IMR-90 (cell line): ENCODE measurements at regions not wholly inside any gene's neighbourhood (a gene's known extent, or its start where the extent isn't known, plus 50 kb on each side); places are given as distances from the start of the nearest gene placed in this dataset.

ENCODE experiments used
- ATAC-seq: fragments of 200-7000 bp; cut with Tn5 transposase; 2 replicates; pipeline ENCODE4 v1.9.1; 2020; ENCODE audit warnings: low read depth, mild to moderate bottlenecking, moderate library complexity
- BruUV-seq: library from RNA; stranded (reverse); fragments of 400-500 nt; replicated peaks from 2 replicates; lab custom pipeline; 2021; lab: Mats Ljungman, UMichigan
- CTCF ChIA-PET: fragments of 300-600 bp; formaldehyde crosslinking; extraction: SDS; loops from one replicate; lab custom pipeline; 2021; ENCODE audit warnings: antibody characterized with exemption; lab: Yijun Ruan, JAX
- POLR2A ChIA-PET: fragments of 300-600 bp; sonication (Branson Sonifier 250); formaldehyde crosslinking; loops from one replicate; lab custom pipeline; 2022; ENCODE audit warnings: antibody characterized with exemption; ENCODE audit not compliant: unreplicated experiment; lab: Charles Lee
- DNase-seq: peaks from one replicate; pipeline ENCODE4 v3.0.0; 2013
- H2AFZ ChIP-seq: replicated peaks from 2 replicates; pipeline ENCODE3; 2013; ENCODE audit warnings: low read length, mild to moderate bottlenecking; ENCODE audit not compliant: poor library complexity
- H2AK5ac ChIP-seq: 2 replicates; pipeline ENCODE4 v1.6.1; 2013; ENCODE audit warnings: low read depth, low read length, inconsistent platforms
- H2AK9ac ChIP-seq: replicated peaks from 2 replicates; pipeline ENCODE3; 2013; ENCODE audit warnings: mild to moderate bottlenecking, low read depth, low read length, moderate library complexity; ENCODE audit not compliant: poor library complexity
- H2BK120ac ChIP-seq: 2 replicates; pipeline ENCODE4 v1.6.1; 2013; ENCODE audit warnings: low read depth, low read length, inconsistent platforms
- H2BK15ac ChIP-seq: 3 replicates; pipeline ENCODE4 v1.6.1; 2013; ENCODE audit warnings: low read depth, low read length, inconsistent platforms
- H2BK20ac ChIP-seq: 2 replicates; pipeline ENCODE4 v1.6.1; 2013; ENCODE audit warnings: low read depth, mild to moderate bottlenecking, inconsistent platforms, low read length, moderate library complexity
- H2BK5ac ChIP-seq: 2 replicates; pipeline ENCODE4 v1.6.1; 2013; ENCODE audit warnings: mild to moderate bottlenecking, low read depth, low read length, inconsistent platforms; ENCODE audit not compliant: poor library complexity, severe bottlenecking
- H3K14ac ChIP-seq: replicated peaks from 2 replicates; pipeline ENCODE4 v1.6.1; 2013; ENCODE audit warnings: low read depth, low read length, inconsistent platforms
- H3K18ac ChIP-seq: 2 replicates; pipeline ENCODE4 v1.6.1; 2013; ENCODE audit warnings: low read depth, low read length, control low read depth
- H3K23ac ChIP-seq: 2 replicates; pipeline ENCODE4 v1.6.1; 2013; ENCODE audit warnings: low read depth, low read length, inconsistent platforms
- H3K27ac ChIP-seq: 2 replicates; pipeline ENCODE4 v1.5.1; 2013; ENCODE audit warnings: mild to moderate bottlenecking, control low read depth, low read length; ENCODE audit not compliant: insufficient read depth
- H3K27me3 ChIP-seq: 2 replicates; pipeline ENCODE4 v1.6.1; 2013; ENCODE audit warnings: low read length; ENCODE audit not compliant: control insufficient read depth, insufficient read depth
- H3K36me3 ChIP-seq: 2 replicates; pipeline ENCODE4 v1.6.1; 2013; ENCODE audit warnings: low read length, mixed read lengths; ENCODE audit not compliant: control insufficient read depth, insufficient read depth
- H3K4ac ChIP-seq: 2 replicates; pipeline ENCODE4 v1.6.1; 2013; ENCODE audit warnings: low read depth, low read length, inconsistent platforms
- H3K4me1 ChIP-seq: 2 replicates; pipeline ENCODE4 v1.6.1; 2013; ENCODE audit warnings: low read length, mixed read lengths; ENCODE audit not compliant: control insufficient read depth, insufficient read depth
- H3K4me2 ChIP-seq: 2 replicates; pipeline ENCODE4 v1.6.1; 2013; ENCODE audit warnings: low read depth, mild to moderate bottlenecking, control low read depth, low read length, moderate library complexity
- H3K4me3 ChIP-seq: 2 replicates; pipeline ENCODE4 v1.5.1; 2013; ENCODE audit warnings: low read depth, mild to moderate bottlenecking, control low read depth, low read length, moderate library complexity; ENCODE audit not compliant: insufficient read depth
- H3K56ac ChIP-seq: 2 replicates; pipeline ENCODE4 v1.6.1; 2013; ENCODE audit warnings: low read length, inconsistent platforms; ENCODE audit not compliant: insufficient read depth; ENCODE audit errors: extremely low read depth
- H3K79me1 ChIP-seq, 2 experiments: 2 replicates each; pipeline ENCODE4 v1.6.1; 2013; ENCODE audit warnings: low read length in 2 of 2, inconsistent platforms in 1 of 2, low read depth in 1 of 2
- H3K9ac ChIP-seq: 2 replicates; pipeline ENCODE4 v1.6.1; 2013; ENCODE audit warnings: low read depth, low read length, control low read depth
- H3K9me1 ChIP-seq: 2 replicates; pipeline ENCODE4 v1.6.1; 2013; ENCODE audit warnings: low read length, inconsistent platforms; ENCODE audit not compliant: insufficient read depth
- H3K9me3 ChIP-seq: 2 replicates; pipeline ENCODE4 v1.6.1; 2013; ENCODE audit warnings: low read length; ENCODE audit not compliant: control insufficient read depth, insufficient read depth
- H4K20me1 ChIP-seq: 2 replicates; pipeline ENCODE4 v1.6.1; 2013; ENCODE audit warnings: low read length, inconsistent platforms; ENCODE audit not compliant: insufficient read depth
- H4K5ac ChIP-seq: 2 replicates; pipeline ENCODE4 v1.6.1; 2013; ENCODE audit warnings: mild to moderate bottlenecking, low read depth, low read length, control low read depth
- H4K8ac ChIP-seq, 2 experiments: 2 replicates each; pipeline ENCODE4 v1.6.1; 2013; ENCODE audit warnings: low read depth in 2 of 2, low read length in 2 of 2, control low read depth in 1 of 2, inconsistent platforms in 1 of 2
- H4K91ac ChIP-seq: 2 replicates; pipeline ENCODE4 v1.6.1; 2013; ENCODE audit warnings: low read depth, low read length, inconsistent platforms; ENCODE audit not compliant: insufficient read depth
- CEBPB ChIP-seq: IDR thresholded peaks from 2 replicates; pipeline ENCODE4 v1.6.1; 2012; ENCODE audit warnings: low read depth, low read length, improper control_type of control experiment
- FOS ChIP-seq: fragments of 150-350 bp; IDR thresholded peaks from 2 replicates; pipeline ENCODE4 v1.6.1; 2016; ENCODE audit warnings: low read depth, low read length
- MXI1 ChIP-seq: IDR thresholded peaks from 2 replicates; pipeline ENCODE4 v1.6.1; 2012; ENCODE audit warnings: low read depth, mild to moderate bottlenecking, low read length, moderate library complexity, borderline replicate concordance
- WGBS, 2 experiments: methylation state at CpG; one replicate each; pipeline versions ENCODE4 v1.1.5 to v1.1.7; 2013; ENCODE audit warnings: missing lambda C conversion rate in 2 of 2; ENCODE audit not compliant: insufficient read length in 1 of 2; ENCODE audit errors: extremely low coverage in 2 of 2; 5-methylcytosine and 5-hydroxymethylcytosine counted together
- dilution Hi-C: fragments of 300-500 bp; cut with HindIII; formaldehyde crosslinking; loops from one replicate; pipeline ENCODE4 v1.14.3; 2018; ENCODE audit warnings: low sequenced_read_pairs; ENCODE audit not compliant: unreplicated experiment
- in situ Hi-C: fragments of 300-500 bp; cut with MboI; formaldehyde crosslinking; loops from 3 replicates; pipeline ENCODE4 v1.14.3; 2019; ENCODE audit warnings: low sequenced_read_pairs, inconsistent platforms, mixed read lengths
- intact Hi-C: fragments of 100-400 bp; cut with micrococcal nuclease; formaldehyde crosslinking; loops from 2 replicates; pipeline ENCODE4 v1.10.0; 2022

DNA sequence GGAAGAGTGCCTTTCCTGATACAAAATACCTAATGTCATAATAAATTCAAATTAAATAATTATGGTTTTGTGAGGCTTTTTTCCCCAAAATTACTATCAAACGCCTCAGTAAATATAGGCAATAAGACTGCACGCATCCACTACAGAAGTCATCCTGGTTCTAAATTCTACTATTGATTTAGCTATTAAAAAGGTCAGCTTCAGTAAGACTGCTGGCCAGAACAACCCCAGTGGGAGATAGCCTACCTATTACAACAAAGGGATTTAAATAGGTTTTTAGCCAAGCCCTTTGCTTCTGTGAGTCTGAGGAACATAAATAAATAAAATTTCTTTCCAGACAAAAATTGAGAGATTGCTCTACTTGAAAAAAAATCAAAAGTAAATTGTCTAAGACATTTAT lies 132.1 kb downstream of the PLPPR4 start:
- Histone ChIP-seq H3K36me3 (no peaks in the 10 kb centered on the region), H3K18ac (no peak overlapping the region), H3K4ac (no peak overlapping the region), H2BK120ac (no peak overlapping the region), H3K27me3 (peaks cover 5% of the 10 kb centered on the region; the same call in 1 of the 2 replicates), H3K4me1 (no peaks in the 10 kb centered on the region), H3K27ac (no peak overlapping the region), H2BK15ac (no peak overlapping the region), H2AK9ac (no peak overlapping the region), H2AFZ (no peak overlapping the region), H4K91ac (no peak overlapping the region), H2AK5ac (no peak overlapping the region), H4K20me1 (no peaks in the 10 kb centered on the region), H2BK20ac (no peak overlapping the region), H3K4me2 (no peak overlapping the region), H3K14ac (no peak overlapping the region), H3K23ac (no peak overlapping the region), H3K9me3 (no peaks in the 10 kb centered on the region), H3K56ac (no peak overlapping the region), H3K9ac (no peak overlapping the region), H3K79me1 (no peaks in the 10 kb centered on the region), H4K8ac (no peak overlapping the region), H4K5ac (no peak overlapping the region), H3K9me1 (no peaks in the 10 kb centered on the region), H2BK5ac (no peak overlapping the region), H3K4me3 (no peak overlapping the region)
- no TSS peak for BruUV-seq
- no peak for DNase-seq
- dilution Hi-C loops = no loop called here
- no peak for ATAC-seq
- no CpG with 5 or more reads among the region's 2 CpGs for WGBS, 2 experiments
- intact Hi-C loops = no loop called here
- TF ChIP-seq FOS = no peak
- TF ChIP-seq CEBPB = no peak
- no peak for TF ChIP-seq MXI1
- ChIA-PET POLR2A (no interaction called here), CTCF (no interaction called here)
- in situ Hi-C loops = no loop called here
